PC-9 (cell line): ENCODE measurements at regions not wholly inside any gene's neighbourhood (a gene's known extent, or its start where the extent isn't known, plus 50 kb on each side); places are given as distances from the start of the nearest gene placed in this dataset.

ENCODE experiments used
- EZH2 ChIP-seq: fragments of 200-600 bp; sonication (generic); IDR thresholded peaks from 2 replicates; pipeline ENCODE4 v1.8.0; 2017; ENCODE audit warnings: antibody characterized with exemption, low read depth
- TF ChIP-seq, protein P1 (sequence below): fragments of 200-600 bp; sonication (generic); conservative IDR thresholded peaks from 2 replicates; pipeline ENCODE4 v1.6.1; 2017; ENCODE audit warnings: mixed run types, antibody characterized with exemption, mild to moderate bottlenecking, moderate library complexity

DNA sequence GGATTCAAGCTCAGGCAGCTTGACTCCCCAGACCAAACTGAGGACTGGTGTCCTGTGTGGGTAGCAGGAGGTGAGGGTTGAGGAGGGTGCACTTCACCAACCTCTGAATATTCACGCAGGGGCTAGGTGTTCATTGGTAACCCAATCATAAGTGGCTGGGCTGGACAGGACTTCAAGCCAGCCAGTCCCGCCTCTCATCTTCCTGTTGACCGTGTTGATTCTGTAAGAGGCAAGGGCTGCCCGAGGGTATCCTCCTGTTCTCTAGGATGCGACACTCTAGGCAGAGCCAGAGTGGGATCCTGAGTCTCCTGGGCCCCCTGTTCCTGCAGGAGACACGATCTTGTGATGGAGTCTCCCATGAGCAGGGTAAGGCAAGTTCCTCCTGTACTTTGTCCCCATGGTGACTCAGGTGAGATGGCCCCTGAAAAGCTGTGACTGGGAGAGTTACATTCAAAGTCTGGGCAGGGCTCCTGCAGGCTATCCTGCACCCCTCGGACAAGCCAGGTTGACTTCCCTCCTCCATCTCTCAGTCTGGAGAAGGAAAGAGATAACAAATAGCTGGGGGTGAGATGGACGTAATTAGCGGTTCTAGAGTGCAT, 58.1 kb upstream of the POMGNT2 start:
- TF ChIP-seq, protein P1, sequence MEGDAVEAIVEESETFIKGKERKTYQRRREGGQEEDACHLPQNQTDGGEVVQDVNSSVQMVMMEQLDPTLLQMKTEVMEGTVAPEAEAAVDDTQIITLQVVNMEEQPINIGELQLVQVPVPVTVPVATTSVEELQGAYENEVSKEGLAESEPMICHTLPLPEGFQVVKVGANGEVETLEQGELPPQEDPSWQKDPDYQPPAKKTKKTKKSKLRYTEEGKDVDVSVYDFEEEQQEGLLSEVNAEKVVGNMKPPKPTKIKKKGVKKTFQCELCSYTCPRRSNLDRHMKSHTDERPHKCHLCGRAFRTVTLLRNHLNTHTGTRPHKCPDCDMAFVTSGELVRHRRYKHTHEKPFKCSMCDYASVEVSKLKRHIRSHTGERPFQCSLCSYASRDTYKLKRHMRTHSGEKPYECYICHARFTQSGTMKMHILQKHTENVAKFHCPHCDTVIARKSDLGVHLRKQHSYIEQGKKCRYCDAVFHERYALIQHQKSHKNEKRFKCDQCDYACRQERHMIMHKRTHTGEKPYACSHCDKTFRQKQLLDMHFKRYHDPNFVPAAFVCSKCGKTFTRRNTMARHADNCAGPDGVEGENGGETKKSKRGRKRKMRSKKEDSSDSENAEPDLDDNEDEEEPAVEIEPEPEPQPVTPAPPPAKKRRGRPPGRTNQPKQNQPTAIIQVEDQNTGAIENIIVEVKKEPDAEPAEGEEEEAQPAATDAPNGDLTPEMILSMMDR = no peak
- TF ChIP-seq EZH2 = no peak
